NCI-H2107 treated with DMSO at 0.1 percent for 48 hours (cell line): ENCODE measurements at regions not wholly inside any gene's neighbourhood (a gene's known extent, or its start where the extent isn't known, plus 50 kb on each side); places are given as distances from the start of the nearest gene placed in this dataset.
A peak's percentile ranks its signal among the peaks of the same experiment; 100 is the strongest.

Experiments used
- DNase-seq: peaks from one replicate; lab custom pipeline; 2025; ENCODE audit not compliant: unreplicated experiment; lab: John Stamatoyannopoulos, UW

DNA sequence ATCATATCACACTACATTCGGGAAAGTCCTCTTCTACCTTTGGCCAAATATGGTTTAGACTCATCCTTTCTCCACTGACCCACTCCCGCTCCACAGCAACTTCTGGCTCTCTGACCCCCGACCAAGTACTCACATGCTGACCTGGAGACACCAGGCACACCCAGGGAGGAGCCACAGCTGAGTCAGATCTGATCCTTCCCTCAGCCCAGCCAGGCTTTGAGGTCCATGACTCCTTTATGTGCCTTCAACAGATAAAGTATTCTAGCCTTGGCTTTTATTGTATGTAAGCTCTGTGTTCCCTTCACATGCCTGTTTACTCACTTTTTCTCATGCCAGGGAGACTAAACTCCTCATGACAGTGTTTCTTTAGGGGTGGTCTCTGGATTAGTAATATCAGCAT, 166.9 kb upstream of the UMPS start:
- DNase-seq = no peak

DNA sequence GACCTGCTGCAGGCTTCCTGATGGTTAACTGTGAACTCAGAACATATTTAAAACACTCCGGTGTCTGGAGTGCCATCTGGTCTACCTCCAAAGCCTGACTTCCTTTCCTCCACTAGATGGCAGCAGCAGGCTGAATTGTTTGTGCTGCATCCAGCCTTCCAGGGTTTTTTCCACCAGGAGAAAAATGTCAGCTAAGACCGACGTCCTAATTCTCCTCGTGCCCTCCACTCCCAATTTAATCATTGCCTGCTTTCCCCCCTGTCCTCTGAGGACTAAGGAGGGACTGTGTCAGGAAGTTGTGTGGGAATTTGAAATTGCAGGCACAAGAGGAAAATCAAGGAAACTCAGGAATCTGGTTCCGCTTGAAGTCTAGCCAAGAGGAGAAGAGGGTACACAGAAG, 165.2 kb upstream of the UMPS start:
- DNase-seq = peak; percentile 78

DNA sequence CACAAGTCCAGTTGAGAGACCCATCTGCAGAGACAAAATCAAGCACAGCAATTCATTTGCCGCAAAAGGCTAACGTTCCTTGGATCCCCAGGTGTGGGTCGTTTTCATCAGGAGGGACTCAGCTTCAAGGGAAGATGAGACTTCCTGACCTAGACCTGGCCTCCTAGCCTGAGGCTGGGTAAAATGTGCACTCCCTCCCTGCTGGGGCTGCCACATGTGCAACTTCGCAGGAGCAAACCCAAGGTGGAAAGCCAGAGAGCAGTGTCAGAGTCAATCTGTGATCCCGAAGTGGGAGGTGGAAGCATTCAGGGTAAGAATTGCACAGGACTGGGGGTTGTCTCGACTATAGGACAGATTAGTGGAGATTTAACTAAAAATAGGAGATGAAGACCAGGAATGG, 164.7 kb upstream of the UMPS start:
- DNase-seq = no peak

DNA sequence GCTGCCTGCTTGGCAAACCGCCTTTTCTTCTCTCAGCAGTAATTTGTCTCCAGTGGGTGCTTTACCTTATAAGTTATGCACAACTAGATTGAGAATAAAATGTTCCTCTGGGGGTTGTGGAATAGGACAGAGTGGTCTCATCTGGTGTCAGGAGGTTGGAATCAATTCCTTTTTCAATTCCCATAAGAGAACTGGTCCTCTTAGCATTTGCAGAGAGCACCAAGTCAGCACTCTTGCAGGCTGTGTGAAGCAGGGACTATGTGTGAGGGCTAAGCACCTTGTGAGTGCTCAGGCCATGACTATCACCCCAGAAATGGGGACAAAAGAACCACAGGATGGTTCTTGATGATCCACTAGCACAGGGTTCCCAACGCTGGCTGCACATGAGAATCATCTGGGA, 163.6 kb upstream of the UMPS start:
- no peak for DNase-seq

DNA sequence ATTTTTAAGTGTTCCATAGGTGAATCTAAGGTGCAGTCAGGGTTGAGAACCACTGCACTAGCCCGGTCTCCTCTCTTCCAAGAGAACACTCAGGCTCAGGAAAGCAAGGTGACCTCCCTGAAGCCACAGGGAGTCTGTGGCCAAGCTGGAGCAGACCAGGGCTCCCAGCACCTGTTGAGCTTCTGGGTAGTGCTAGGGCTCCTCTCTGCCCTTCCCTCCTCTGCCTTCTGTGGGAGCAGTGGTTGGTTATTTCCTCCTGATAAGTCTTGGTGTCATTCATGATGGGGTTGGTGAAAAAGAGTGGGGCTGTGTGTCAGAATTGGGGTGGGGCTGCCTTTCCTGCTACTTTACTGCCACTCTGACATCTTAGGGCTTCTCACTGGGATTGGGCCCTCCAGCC, 163.1 kb upstream of the UMPS start:
- no peak for DNase-seq

DNA sequence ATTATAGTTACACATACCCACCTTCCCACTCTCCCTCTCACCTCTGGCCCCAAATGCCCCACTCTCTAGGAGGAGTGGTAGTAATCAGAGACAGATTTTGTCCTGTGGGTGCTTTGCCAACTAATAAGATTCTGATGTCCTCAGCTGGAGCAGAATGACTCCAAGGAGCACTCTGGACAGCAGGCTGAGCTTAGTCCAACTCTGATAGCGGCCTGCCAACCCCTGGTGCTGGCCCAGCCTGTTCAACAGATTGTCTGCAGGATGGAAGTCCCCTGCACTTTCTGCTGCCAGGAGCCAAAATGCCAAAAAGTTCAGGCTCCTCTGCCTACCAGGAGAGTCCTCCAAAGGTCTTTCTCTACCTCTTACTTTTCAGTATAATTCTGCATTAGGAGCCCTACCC, 160.5 kb upstream of the UMPS start:
- DNase-seq = no peak

DNA sequence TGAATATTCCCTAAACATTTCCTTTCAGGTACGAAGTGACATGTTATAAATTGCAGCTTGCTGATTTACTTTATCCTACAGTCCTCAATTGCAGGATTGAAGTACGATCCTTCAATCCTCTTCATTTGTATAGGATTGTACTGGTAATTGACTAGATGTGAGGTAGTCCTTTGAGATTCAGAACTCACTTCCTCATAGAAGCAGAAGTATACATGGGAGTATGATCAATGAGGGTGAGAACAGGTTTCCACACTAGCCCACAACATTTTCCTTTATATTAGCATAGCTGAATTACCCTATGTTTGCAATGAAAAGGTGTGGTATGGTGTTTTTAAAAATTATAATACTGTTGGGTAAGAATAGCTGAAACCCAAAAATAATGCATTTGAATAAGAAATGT, 160.0 kb upstream of the UMPS start:
- DNase-seq = no peak

DNA sequence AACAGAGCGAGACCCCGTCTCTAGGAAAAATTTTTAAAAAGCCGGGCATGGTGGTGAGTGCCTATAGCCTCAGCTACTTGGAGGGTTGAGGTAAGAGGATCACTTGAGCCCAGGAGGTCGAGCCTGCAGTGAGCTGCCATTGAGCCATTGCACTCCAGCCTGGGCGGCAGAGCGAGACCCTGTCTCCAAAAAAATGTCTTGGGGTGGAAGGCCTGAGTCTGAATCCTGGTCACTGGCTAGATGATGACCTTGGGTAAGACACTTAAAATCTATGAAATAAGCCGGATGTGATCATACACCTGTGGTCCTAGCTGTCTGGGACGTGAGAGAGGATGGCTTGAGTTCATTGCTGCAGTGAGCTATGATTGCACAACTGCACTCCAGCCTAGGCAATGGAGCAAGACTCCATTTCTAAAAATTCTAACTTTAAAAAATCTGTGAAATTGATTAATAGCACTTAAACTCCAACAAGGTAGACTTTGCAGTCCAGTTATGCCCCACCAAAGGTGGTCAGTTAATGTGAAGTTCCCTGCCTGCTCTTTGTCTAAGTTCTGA, 157.3 kb upstream of the UMPS start:
- DNase-seq = no peak

DNA sequence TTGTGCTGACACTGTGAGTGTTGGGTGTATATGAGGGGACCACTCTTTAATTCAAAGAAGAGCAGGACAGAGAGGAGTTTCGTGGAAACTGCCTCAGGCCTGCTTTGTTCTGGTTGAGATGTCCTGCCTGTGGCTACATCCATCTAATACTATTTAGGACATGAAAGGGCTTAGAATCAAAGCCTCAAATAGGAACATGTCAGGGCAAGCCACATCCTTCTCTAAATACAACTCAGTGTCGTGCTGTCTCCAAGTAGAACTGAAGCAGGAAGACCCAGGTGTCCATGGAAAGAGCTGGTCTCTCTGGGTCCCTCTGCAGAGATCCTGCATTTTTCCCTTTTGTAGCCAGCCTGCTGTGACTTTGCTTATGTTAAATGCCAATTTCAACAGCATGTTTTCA, 156.2 kb upstream of the UMPS start:
- no peak for DNase-seq

DNA sequence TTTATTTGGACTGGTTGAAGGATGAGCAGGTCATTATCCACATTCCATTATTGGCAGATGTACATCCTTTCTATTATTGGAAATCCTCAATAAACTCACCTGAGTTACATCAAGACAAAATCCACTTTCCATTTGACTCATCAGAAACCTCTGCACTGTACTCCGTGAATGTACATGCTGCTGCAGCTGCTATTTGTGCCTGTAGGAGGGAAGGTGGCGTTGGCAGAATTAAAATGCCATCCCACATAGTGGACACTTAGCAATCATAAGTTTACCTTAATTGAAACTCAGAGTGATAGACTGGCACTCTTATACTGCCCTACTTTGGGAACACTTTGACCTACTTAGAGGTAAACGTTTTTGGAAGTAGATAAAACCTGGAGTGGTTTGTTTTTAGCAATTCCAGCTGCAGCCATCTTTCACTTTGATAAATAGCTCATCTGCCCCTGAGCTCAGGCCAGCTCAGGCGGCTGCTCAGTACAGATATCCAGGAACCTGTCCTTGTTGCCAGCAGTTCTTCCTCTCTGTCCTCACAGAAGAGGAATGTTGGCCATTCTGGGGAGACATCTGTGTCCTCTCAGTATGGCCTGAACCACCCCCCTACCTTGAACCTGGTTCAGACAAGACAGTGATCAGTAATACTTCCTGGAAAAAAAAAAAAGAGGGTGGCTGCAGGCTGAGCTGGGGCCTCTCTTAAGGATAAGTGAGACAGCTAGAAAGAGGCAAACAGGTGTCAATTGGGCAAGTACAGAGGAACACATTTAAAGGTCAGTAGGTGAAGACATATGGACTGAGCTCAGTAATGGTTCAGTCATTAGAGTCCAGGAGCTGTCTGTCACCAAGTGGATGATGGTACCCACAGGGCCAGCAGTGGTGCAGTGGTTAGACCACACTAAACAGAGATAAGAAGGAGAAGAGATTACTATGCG, 153.4 kb upstream of the UMPS start:
- DNase-seq = no peak

DNA sequence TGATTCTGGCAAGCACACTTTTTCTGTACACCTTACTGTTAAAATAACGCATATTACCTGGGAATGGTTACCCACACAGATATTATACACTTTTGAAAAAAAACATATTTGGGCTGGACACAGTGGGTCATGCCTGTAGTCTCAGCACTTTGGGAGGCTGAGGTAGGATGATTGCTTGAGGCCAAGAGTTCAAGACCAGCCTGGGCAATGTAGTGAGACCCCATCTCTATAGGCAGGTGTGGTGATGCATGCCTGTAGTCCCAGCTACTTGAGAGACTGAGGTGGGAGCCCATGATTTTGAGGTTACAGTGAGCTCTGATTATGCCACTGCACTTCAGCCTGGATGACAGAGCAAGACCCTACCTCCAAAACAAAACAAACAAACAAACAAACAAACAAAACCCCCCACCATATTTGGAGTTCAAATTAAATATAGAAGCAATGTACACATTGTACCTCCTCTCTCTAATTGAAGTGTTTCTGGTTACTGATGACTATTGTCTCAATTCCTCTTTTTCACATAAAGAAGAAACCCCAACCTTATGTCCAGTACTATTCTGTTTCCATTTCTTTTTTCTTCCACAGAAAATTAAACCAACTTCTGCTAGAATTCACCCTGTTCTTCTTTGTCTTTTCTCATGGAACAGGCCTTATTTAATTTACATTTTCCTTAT, 152.6 kb upstream of the UMPS start:
- DNase-seq = no peak

DNA sequence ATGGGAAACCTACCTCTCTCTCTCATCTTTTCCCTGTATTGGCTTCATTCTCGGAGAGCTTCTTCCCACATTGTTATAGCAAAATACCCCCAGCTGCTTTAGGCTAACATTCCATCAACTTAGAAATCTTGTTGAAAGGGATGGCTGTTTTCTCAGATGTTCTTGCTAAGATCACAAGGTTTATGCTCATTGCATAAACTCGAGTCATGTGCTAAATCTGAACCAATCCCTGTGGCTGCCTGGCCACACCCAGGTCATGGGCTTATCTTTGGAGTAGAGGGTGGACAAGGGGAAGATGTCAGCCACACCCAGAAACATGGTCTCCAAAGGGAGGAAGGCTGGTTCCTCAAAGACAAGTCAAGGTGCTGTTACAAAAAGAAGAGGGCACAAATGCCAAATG, 150.6 kb upstream of the UMPS start:
- no peak for DNase-seq

DNA sequence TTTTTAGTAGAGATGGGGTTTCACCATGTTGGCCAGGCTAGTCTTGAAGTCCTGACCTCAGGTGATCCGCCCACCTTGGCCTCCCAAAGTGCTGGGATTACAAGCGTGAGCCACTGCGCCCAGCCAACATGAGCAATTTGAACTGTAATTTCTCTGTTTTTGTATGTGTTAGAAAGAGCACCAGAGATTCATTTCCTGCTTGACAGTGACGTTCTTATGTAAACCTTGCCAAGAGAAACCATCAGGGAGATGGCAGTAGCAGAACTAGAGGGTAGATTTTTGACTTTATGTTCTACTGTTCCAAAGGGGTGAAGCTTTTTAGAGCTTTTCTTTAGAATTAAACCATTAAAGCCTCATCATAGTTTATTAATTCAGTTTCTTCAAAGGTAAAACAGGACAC, 148.1 kb upstream of the UMPS start:
- DNase-seq = no peak

DNA sequence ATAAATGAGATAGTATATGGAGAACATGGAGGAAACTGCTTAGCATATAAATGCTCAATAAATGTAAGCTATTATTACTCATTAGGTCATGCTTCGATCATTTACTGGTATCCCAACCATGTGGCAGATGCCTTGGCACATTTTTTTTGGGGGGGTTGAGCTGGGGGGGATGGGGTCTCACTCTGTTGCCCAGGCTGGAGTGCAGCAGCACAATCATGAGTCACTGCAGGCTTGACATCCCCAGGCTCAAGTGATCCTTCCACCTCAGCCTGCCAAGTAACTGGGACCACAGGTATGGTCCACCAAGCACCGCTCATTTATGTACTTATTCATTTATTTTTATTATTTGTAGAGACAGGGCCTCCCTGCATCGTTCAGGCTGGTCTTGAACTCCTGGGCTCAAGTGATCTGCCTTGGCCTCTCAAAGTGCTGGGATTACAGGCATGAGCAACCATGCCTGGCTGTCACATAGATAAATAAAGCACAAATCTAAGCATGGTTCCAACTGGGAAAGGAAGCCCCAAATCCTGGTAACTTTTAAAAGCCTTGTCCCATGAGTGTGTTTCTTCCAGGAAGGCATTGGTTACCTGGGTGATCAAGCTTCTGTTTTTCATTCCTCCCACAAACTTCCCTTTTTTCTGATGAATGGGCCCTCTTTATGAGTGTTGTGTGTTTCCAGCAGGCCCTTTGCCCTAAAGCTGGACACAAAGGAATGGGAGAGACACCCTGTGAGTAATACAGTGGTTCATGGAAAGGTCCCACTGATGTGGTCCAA, 147.4 kb upstream of the UMPS start:
- no peak for DNase-seq

DNA sequence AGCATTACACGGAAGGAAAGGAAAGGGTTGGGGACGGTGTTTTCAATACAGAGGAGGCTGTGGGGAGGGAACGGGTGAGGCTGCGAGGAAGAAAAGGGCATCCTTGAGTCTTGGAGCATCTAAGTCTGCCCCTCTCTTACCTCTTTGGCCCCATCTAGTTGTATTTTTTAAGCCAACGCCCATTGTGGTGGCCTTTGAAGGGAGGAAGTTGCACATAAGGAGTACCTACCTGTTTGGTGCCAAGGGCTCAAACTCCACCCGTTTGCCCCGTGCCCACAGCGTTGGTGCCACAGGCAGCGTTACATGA, 146.1 kb upstream of the UMPS start:
- DNase-seq = no peak

DNA sequence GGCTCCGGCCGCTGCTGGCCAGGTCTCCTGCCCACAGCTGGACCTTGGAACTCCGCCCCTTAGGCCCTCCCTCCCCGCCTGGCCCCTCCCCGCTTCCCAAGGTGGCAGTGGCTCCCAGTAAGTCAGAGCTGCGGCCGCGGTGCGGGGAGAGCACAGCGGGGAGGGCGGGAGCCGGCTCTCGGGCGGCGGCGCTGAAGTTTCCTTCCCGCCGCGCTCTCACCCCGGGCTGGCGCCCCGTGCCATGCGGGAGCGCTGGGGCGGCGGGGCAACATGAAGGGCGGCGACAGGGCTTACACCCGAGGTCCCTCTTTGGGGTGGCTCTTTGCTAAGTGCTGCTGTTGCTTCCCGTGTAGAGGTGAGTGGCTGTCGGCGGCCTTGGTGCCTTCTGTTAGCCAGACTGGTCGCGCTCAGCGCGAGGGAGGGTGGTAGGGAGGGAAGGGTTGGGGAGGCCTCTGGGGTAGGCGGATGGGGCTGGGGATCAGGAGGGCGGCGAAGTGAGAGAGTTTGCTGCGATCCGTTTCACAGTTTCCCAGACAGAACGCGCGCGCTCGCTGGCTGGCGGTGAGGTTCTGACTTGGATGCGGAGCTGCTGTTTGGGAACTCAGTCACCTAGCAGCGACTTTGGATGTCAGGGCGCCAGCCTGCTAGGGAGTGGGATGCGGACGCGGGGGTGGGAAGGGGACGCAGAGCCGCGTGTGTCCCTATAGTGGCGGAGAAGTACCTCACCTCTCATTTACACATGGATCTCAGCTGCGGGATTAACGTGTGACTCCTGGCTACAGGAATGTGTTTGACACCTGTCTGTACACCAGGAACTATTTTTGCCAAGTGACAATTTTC, 145.5 kb upstream of the UMPS start:
- no peak for DNase-seq

DNA sequence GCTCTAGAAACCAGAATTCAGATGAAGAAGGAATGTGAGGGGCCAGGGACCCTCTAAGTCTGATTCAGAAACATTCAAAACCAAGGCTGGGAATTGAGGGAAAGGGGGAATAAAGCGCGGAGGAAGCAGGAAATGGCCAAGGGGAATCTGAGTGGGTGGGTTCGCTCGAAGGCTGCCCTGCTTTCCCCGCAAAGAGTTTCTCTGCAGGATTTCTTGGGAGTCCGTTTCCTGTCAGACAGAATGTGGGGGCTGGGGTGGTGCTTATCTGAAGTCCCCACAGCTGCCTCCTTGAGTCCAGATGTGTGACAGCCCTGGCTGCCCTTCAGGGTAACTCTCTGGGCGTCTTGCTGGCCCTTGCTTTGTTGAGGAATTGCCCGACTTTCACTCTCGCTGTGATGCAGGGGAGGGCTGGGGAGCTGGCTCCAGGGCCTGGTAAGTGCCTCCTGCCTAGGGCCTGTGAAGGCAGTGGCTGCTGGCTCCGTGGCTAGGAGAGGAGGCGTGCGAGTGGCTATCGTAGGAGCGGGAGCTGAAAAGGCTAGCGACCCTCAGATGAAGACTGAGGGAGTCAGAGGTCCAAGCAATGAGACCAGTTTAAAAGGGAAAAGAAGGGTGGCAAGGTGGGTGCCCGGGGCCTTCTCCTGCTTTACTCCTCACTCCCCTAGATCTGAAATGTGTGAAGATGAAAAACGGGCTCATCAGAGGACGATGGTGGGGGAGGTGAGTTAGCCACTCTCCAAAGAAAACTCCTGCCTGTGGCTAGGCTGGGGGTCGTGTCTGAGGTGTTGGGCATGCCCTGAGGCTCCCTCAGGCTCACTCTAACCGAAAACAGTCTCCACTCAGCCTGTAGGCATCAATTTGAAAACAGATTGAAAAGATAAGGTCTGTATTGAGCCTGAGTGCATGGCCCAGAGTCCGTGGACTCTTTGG, 143.9 kb upstream of the UMPS start:
- no peak for DNase-seq

DNA sequence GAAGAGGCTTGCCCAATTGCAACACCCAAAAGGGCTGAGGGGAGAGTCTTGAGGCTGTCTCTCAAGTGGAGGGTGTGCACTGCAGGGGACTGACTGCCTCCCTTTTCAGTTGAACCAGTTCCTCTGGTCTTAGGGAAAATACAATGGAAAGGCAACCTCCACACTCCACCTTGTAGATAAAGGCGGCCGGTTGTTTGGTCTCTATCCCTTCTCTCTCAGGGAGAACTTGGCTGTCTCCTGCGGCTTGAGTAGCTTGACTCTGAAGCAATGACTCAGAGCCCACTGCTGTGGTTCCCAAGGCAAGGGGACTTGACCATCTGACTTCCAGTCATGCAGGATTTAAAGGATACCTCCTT, 143.2 kb upstream of the UMPS start:
- no peak for DNase-seq

DNA sequence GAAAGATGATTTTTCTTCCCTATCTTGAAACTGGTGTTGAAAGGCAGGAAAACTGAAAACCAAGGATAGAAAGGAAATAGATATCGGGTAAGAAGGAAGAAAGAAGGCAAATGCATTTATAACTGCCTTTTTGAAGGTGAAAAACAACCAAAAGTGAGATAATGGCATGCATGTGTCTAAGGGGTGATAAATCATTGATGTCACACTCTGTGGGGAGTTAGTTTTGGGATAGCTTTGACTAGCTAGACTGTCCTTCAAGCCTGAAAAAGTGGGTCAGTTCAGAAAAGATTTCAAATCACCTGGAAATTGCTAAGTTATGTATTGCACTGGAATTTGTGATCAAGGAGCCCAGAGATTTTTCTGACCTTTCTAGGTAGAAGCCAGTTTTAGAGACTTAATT, 142.2 kb upstream of the UMPS start:
- no peak for DNase-seq

DNA sequence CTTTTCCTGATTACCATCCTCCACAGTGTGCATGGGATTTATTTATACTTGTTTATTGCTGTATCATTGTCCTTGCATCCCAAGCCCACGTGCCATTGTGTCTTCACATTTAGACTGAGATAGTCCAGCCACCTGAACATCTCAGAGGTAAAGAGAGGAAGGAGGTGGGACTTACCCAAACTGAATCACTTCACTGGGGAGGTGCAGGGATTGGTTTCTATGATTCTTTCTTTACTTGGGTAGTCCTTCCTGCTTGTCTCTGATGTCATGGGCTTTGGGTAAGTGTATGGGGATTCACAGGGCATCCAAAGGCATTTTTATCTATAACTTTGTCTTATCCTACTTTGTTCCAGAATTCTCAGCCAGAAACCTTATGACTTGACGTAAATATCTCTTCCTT, 141.5 kb upstream of the UMPS start:
- DNase-seq = no peak
